HL-60 (cell line): ENCODE measurements at regions not wholly inside any gene's neighbourhood (a gene's known extent, or its start where the extent isn't known, plus 50 kb on each side); places are given as distances from the start of the nearest gene placed in this dataset.

Experiments used
- POLR2AphosphoS5 ChIP-seq: IDR thresholded peaks from 2 replicates; pipeline ENCODE4 v1.6.1; 2012; ENCODE audit warnings: low read depth
- TF ChIP-seq, protein P1 (sequence below): IDR thresholded peaks from one replicate; pipeline ENCODE4 v1.5.1; 2011; ENCODE audit warnings: low read length, control low read depth, inconsistent platforms; ENCODE audit not compliant: insufficient read depth

DNA sequence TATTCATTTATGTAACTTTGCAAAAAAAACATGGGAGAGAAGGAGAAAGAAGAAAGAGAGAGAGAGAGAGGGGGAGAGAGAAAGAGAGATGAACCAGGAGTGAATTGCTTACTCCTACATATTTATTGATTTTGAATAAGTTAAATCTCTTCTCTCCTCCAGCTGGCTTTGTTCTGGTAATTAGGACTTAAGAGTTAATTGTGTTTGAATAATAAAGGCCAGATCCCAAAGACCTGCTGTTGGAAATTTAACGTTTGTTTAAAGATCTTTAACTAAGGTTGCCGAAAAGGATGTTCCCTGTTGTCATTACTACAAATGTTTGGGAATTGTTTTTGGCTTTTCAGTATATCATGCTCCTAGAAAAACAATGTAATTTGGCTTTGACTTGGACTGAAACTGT, 473.0 kb downstream of the TUSC1 start:
- TF ChIP-seq POLR2AphosphoS5 = no peak
- TF ChIP-seq, protein P1, sequence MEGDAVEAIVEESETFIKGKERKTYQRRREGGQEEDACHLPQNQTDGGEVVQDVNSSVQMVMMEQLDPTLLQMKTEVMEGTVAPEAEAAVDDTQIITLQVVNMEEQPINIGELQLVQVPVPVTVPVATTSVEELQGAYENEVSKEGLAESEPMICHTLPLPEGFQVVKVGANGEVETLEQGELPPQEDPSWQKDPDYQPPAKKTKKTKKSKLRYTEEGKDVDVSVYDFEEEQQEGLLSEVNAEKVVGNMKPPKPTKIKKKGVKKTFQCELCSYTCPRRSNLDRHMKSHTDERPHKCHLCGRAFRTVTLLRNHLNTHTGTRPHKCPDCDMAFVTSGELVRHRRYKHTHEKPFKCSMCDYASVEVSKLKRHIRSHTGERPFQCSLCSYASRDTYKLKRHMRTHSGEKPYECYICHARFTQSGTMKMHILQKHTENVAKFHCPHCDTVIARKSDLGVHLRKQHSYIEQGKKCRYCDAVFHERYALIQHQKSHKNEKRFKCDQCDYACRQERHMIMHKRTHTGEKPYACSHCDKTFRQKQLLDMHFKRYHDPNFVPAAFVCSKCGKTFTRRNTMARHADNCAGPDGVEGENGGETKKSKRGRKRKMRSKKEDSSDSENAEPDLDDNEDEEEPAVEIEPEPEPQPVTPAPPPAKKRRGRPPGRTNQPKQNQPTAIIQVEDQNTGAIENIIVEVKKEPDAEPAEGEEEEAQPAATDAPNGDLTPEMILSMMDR = no peak
